ENCODE measurements at regions not wholly inside any gene's neighbourhood (a gene's known extent, or its start where the extent isn't known, plus 50 kb on each side); places are given as distances from the start of the nearest gene placed in this dataset.

GRCh38 chr12:34346372-34347034, 324.2 kb downstream of the ALG10 start:
- Histone ChIP-seq H3K36me3 (no peaks in the 10 kb centered on the region), H3K4me3 (no peak overlapping the region), H3K27me3 (no peaks in the 10 kb centered on the region), H3K4me1 (no peaks in the 10 kb centered on the region), H3K27ac (no peak overlapping the region), H3K9me3 (peaks cover 0 to 8% of the 10 kb centered on the region in 2 donors)
- no peak for TF ChIP-seq CTCF (IDR thresholded peaks at IDR 0.05)
- no peak for DNase-seq (ENCODE audit: low spot score)

GRCh38 chr12:34347367-34347766, 325.1 kb downstream of the ALG10 start:
- peaks cover 0 to 8% of the 10 kb centered on the region in 2 donors for H3K9me3 ChIP-seq
- no peak for DNase-seq (ENCODE audit: low spot score)
- no peak overlapping the region for H3K4me3 ChIP-seq
- H3K4me1 ChIP-seq, result no peaks in the 10 kb centered on the region
- H3K36me3 ChIP-seq, result no peaks in the 10 kb centered on the region
- no peaks in the 10 kb centered on the region for H3K27me3 ChIP-seq
- no peak overlapping the region for H3K27ac ChIP-seq
- no peak for TF ChIP-seq CTCF (IDR thresholded peaks at IDR 0.05)

GRCh38 chr12:34348064-34348463, 325.8 kb downstream of the ALG10 start:
- DNase-seq (ENCODE audit: low spot score), result no peak
- Histone ChIP-seq H3K4me3 (no peak overlapping the region), H3K27ac (no peak overlapping the region), H3K36me3 (no peaks in the 10 kb centered on the region), H3K9me3 (peaks cover 0 to 8% of the 10 kb centered on the region in 2 donors), H3K27me3 (no peaks in the 10 kb centered on the region), H3K4me1 (no peaks in the 10 kb centered on the region)
- TF ChIP-seq CTCF (IDR thresholded peaks at IDR 0.05), result no peak

- Histone ChIP-seq H3K4me3 (no peak overlapping the region), H3K27me3 (no peaks in the 10 kb centered on the region), H3K36me3 (no peaks in the 10 kb centered on the region), H3K27ac (no peak overlapping the region), H3K4me1 (no peaks in the 10 kb centered on the region), H3K9me3 (peaks cover 0 to 12% of the 10 kb centered on the region in 2 donors)
- no peak for TF ChIP-seq CTCF (IDR thresholded peaks at IDR 0.05)
- no peak for DNase-seq (ENCODE audit: low spot score)
Observed at GRCh38 chr12:34348836-34349672, 326.8 kb downstream of the ALG10 start.

GRCh38 chr12:34349673-34349961, 327.3 kb downstream of the ALG10 start:
- Histone ChIP-seq H3K4me1 (no peaks in the 10 kb centered on the region), H3K27ac (no peak overlapping the region), H3K27me3 (no peaks in the 10 kb centered on the region), H3K36me3 (no peaks in the 10 kb centered on the region), H3K4me3 (no peak overlapping the region), H3K9me3 (peaks cover 0 to 14% of the 10 kb centered on the region in 2 donors)
- DNase-seq (ENCODE audit: low spot score), result no peak
- TF ChIP-seq CTCF (IDR thresholded peaks at IDR 0.05), result no peak

Data from right atrium auricular region (tissue), 2 donors.